AG09319 (cell line): ENCODE measurements at regions not wholly inside any gene's neighbourhood (a gene's known extent, or its start where the extent isn't known, plus 50 kb on each side); places are given as distances from the start of the nearest gene placed in this dataset.
A peak's percentile ranks its signal among the peaks of the same experiment; 100 is the strongest.

Experiments
- DNase-seq: peaks from one replicate; pipeline ENCODE4 v3.0.0-alpha.2; 2010; ENCODE audit warnings: low read depth; ENCODE audit errors: extremely low read depth
- CTCF ChIP-seq: IDR thresholded peaks from 2 replicates; pipeline ENCODE4 v1.5.1; 2011; ENCODE audit warnings: low read depth, mild to moderate bottlenecking, inconsistent platforms, low read length, moderate library complexity

- no peak for DNase-seq
- no peak for TF ChIP-seq CTCF
These were observed 679.0 kb upstream of the ID2 start for GRCh38 chr2:8002765-8003393.

- peak; percentile 36 for DNase-seq
- TF ChIP-seq CTCF = no peak
These were observed 678.3 kb upstream of the ID2 start for GRCh38 chr2:8003462-8004075.

- no peak for TF ChIP-seq CTCF
- peak; percentile 59 for DNase-seq
These were observed 677.6 kb upstream of the ID2 start for GRCh38 chr2:8004250-8004681.

- TF ChIP-seq CTCF = no peak
- DNase-seq = no peak
These were observed 675.7 kb upstream of the ID2 start for GRCh38 chr2:8006181-8006580.

- no peak for TF ChIP-seq CTCF
- DNase-seq = no peak
These were observed 675.2 kb upstream of the ID2 start for GRCh38 chr2:8006626-8007025.

- TF ChIP-seq CTCF = no peak
These were observed 672.8 kb upstream of the ID2 start for GRCh38 chr2:8009010-8009597.

GRCh38 chr2:8015848-8016600, 665.8 kb upstream of the ID2 start:
- DNase-seq = no peak
- TF ChIP-seq CTCF = no peak

More at GRCh38 chr2:8009010-8009597, 672.8 kb upstream of the ID2 start:
- no peak for DNase-seq
